Endometrium (tissue), 2 donors: ENCODE measurements at regions not wholly inside any gene's neighbourhood (a gene's known extent, or its start where the extent isn't known, plus 50 kb on each side); places are given as distances from the start of the nearest gene placed in this dataset.

ENCODE experiments used
- FAIRE-seq: peaks from 2 replicates; lab custom pipeline; 2012; peaks lifted over from hg19 to GRCh38; lab: Jason Lieb, UNC
- donor health status: control.
- donor health status: control.

- FAIRE-seq: no peak
Observed at GRCh38 chr2:42957109-42957860, 164.9 kb upstream of the HAAO start.

- FAIRE-seq: no peak
Observed at GRCh38 chr2:42954227-42954962, 162.0 kb upstream of the HAAO start.

GRCh38 chr2:42953216-42953615, 160.8 kb upstream of the HAAO start:
- no peak for FAIRE-seq

GRCh38 chr2:42951263-42951938, 159.0 kb upstream of the HAAO start:
- FAIRE-seq: no peak

GRCh38 chr2:42949125-42949524, 156.7 kb upstream of the HAAO start:
- no peak for FAIRE-seq

- FAIRE-seq: no peak
Observed at GRCh38 chr2:42947809-42948600, 155.6 kb upstream of the HAAO start.

GRCh38 chr2:42944779-42945415, 152.5 kb upstream of the HAAO start:
- no peak for FAIRE-seq

- FAIRE-seq: no peak
Observed at GRCh38 chr2:42942990-42943493, 150.7 kb upstream of the HAAO start.

GRCh38 chr2:42942214-42942989, 150.0 kb upstream of the HAAO start:
- FAIRE-seq: no peak

- FAIRE-seq: no peak
Observed at GRCh38 chr2:42941633-42942176, 149.3 kb upstream of the HAAO start.

- FAIRE-seq: no peak
Observed at GRCh38 chr2:42939411-42940206, 147.2 kb upstream of the HAAO start.

- FAIRE-seq: no peak
Observed at GRCh38 chr2:42938671-42939370, 146.4 kb upstream of the HAAO start.

- no peak for FAIRE-seq
Observed at GRCh38 chr2:42937171-42937875, 144.9 kb upstream of the HAAO start.

GRCh38 chr2:42935692-42936671, 143.6 kb upstream of the HAAO start:
- no peak for FAIRE-seq

GRCh38 chr2:42934580-42935186, 142.3 kb upstream of the HAAO start:
- FAIRE-seq: no peak

GRCh38 chr2:42933824-42934254, 141.5 kb upstream of the HAAO start:
- FAIRE-seq: no peak
